Activated CD8-positive, alpha-beta memory T cell treated with anti-CD3 and anti-CD28 coated beads, Interleukin-2, amount 10 ng/mL, durations not matched to agents 7 days and 5 days (primary cell): ENCODE measurements at regions not wholly inside any gene's neighbourhood (a gene's known extent, or its start where the extent isn't known, plus 50 kb on each side); places are given as distances from the start of the nearest gene placed in this dataset.
"Not testable (repeated sequence)": the region's sequence is repeated elsewhere in the genome, so short reads cannot be mapped to it uniquely, and the experiment has no call there.

Experiments used
- ATAC-seq: fragments of 150-1000 bp; cut with Tn5 transposase; one replicate; pipeline ENCODE4 v1.10.0; 2021; ENCODE audit warnings: moderate library complexity
- CTCF ChIA-PET: fragments of 350-600 bp; sonication (Branson Sonifier 250); formaldehyde crosslinking; loops from one replicate; lab custom pipeline; 2021; ENCODE audit warnings: antibody characterized with exemption; lab: Charles Lee
- DNase-seq: peaks from one replicate; pipeline ENCODE4 v3.0.0-alpha.2; 2020
- H3K27ac Mint-ChIP-seq: one replicate; pipeline ENCODE4 v1.8.0; 2021; ENCODE audit warnings: mild to moderate bottlenecking, mixed read lengths
- H3K27me3 Mint-ChIP-seq: one replicate; pipeline ENCODE4 v1.8.0; 2021; ENCODE audit warnings: mixed read lengths
- H3K36me3 Mint-ChIP-seq: one replicate; pipeline ENCODE4 v1.8.0; 2021; ENCODE audit warnings: mild to moderate bottlenecking, mixed read lengths
- H3K4me1 Mint-ChIP-seq: one replicate; pipeline ENCODE4 v1.8.0; 2021; ENCODE audit warnings: mixed read lengths
- H3K4me3 Mint-ChIP-seq: one replicate; pipeline ENCODE4 v1.8.0; 2021; ENCODE audit warnings: mild to moderate bottlenecking, moderate library complexity, mixed read lengths
- H3K9me3 Mint-ChIP-seq: one replicate; pipeline ENCODE4 v1.8.0; 2022; ENCODE audit warnings: low read depth, mixed read lengths

- no peak for DNase-seq
- H3K4me3 Mint-ChIP-seq = no peak overlapping the region
- CTCF ChIA-PET = no interaction called here
- no peak for ATAC-seq
- no peaks in the 10 kb centered on the region for H3K4me1 Mint-ChIP-seq
- H3K36me3 Mint-ChIP-seq = no peaks in the 10 kb centered on the region
- H3K27ac Mint-ChIP-seq = no peak overlapping the region
- peaks cover 3% of the 10 kb centered on the region for H3K27me3 Mint-ChIP-seq
- H3K9me3 Mint-ChIP-seq = no peaks in the 10 kb centered on the region
Measured at GRCh38 chr17:34000639-34001038, 254.4 kb upstream of the CCL2 start.

DNA sequence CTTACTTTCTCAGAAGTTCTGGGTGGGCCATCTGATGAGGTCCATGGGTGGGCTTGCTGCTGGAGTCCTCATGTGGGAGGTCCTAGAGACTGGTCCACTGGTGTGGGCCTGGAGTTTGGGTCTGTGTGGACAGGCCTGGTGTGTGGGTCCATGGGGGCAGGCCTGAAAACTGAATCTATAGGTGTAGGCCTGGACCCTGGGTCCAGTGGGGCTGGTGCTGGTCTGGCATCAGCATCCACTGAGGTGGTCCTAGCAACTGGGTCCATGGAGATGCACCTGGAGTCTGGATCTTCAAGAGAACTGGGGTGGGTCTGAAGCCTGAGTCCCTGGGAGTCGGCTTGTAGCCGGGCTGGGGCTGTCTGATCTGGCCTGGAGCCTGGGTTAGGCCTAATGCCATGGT, 253.8 kb upstream of the CCL2 start:
- no peak overlapping the region for H3K4me3 Mint-ChIP-seq
- H3K27me3 Mint-ChIP-seq = peaks cover 3% of the 10 kb centered on the region
- H3K9me3 Mint-ChIP-seq = no peaks in the 10 kb centered on the region
- CTCF ChIA-PET = no interaction called here
- ATAC-seq (no peak), DNase-seq (no peak)
- no peaks in the 10 kb centered on the region for H3K36me3 Mint-ChIP-seq
- no peaks in the 10 kb centered on the region for H3K4me1 Mint-ChIP-seq
- no peak overlapping the region for H3K27ac Mint-ChIP-seq

GRCh38 chr17:34006126-34006525, 249.0 kb upstream of the CCL2 start:
- CTCF ChIA-PET = no interaction called here
- ATAC-seq = no peak
- Mint-ChIP-seq H3K9me3 (no peaks in the 10 kb centered on the region), H3K27ac (no peak overlapping the region), H3K4me1 (no peaks in the 10 kb centered on the region), H3K36me3 (no peaks in the 10 kb centered on the region), H3K27me3 (peaks cover 10% of the 10 kb centered on the region), H3K4me3 (no peak overlapping the region)
- DNase-seq = no peak

- Mint-ChIP-seq H3K9me3 (no peaks in the 10 kb centered on the region), H3K4me3 (no peak overlapping the region), H3K27me3 (peaks cover 10% of the 10 kb centered on the region), H3K36me3 (no peaks in the 10 kb centered on the region), H3K4me1 (no peaks in the 10 kb centered on the region), H3K27ac (no peak overlapping the region)
- ATAC-seq (no peak), DNase-seq (no peak)
- CTCF ChIA-PET = no interaction called here
Measured at GRCh38 chr17:34008125-34008524, 247.0 kb upstream of the CCL2 start.

DNA sequence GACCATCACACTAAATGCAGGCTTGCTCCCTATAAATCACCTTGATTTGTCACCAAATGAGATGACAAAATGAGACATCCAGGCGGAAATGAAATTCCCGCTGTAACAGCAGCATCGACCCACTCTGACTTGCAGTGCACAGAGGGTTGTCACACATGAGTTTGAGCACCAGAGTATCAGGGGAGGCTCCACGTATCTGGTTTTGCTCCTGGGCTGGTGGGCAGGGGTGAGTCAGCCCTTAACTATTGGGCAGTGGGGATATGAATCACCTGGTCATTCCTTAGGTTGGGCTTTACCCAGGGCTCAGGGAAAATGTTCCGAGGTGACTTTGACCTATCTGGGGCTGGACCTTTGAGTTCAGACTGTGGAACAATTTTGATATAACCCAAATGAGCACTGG, 245.2 kb upstream of the CCL2 start:
- Mint-ChIP-seq H3K27ac (no peak overlapping the region), H3K27me3 (peaks cover 10% of the 10 kb centered on the region), H3K4me3 (no peak overlapping the region), H3K9me3 (no peaks in the 10 kb centered on the region), H3K4me1 (no peaks in the 10 kb centered on the region), H3K36me3 (no peaks in the 10 kb centered on the region)
- no peak for DNase-seq
- ATAC-seq = no peak
- CTCF ChIA-PET = no interaction called here

DNA sequence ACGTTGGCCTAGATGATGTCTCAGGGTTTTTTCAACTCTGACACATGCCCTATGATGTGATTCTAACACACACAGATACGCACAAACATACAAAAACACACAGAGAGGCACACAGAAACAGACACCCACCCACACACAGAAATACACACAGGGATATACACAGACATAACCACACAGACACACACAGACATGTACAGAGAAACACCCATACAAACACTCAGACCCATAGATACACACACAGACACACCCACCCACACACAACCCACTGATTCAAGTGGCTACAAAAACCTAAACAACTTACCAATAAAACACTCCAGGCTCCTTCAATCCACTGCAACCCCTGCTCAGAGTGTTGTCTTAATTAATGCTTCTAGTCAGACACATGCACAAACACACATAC, 244.6 kb upstream of the CCL2 start:
- no peaks in the 10 kb centered on the region for H3K9me3 Mint-ChIP-seq
- CTCF ChIA-PET = no interaction called here

GRCh38 chr17:34011599-34011998, 243.5 kb upstream of the CCL2 start:
- DNase-seq (no peak), ATAC-seq (no peak)
- H3K36me3 Mint-ChIP-seq = no peaks in the 10 kb centered on the region
- H3K27ac Mint-ChIP-seq = no peak overlapping the region
- H3K4me1 Mint-ChIP-seq = no peaks in the 10 kb centered on the region
- CTCF ChIA-PET = no interaction called here
- H3K9me3 Mint-ChIP-seq = no peaks in the 10 kb centered on the region
- H3K4me3 Mint-ChIP-seq = no peak overlapping the region
- H3K27me3 Mint-ChIP-seq = peaks cover 6% of the 10 kb centered on the region

More for the DNA sequence above, 244.6 kb upstream of the CCL2 start:
- Mint-ChIP-seq H3K27ac (no peak overlapping the region), H3K36me3 (no peaks in the 10 kb centered on the region), H3K4me3 (no peak overlapping the region), H3K4me1 (no peaks in the 10 kb centered on the region), H3K27me3 (peaks cover 10% of the 10 kb centered on the region)
- DNase-seq = no peak
- ATAC-seq = no peak

- Mint-ChIP-seq H3K27me3 (peaks cover 7% of the 10 kb centered on the region), H3K27ac (no peak overlapping the region), H3K9me3 (no peaks in the 10 kb centered on the region), H3K4me3 (no peak overlapping the region), H3K36me3 (no peaks in the 10 kb centered on the region), H3K4me1 (no peaks in the 10 kb centered on the region)
- ATAC-seq = no peak
- DNase-seq = no peak
- CTCF ChIA-PET = no interaction called here
Measured at GRCh38 chr17:34012709-34013375, 242.2 kb upstream of the CCL2 start.

GRCh38 chr17:34015253-34015652, 239.8 kb upstream of the CCL2 start:
- DNase-seq (no peak), ATAC-seq (no peak)
- no peaks in the 10 kb centered on the region for H3K9me3 Mint-ChIP-seq
- H3K27ac Mint-ChIP-seq = no peak overlapping the region
- no peak overlapping the region for H3K4me3 Mint-ChIP-seq
- CTCF ChIA-PET = no interaction called here
- H3K4me1 Mint-ChIP-seq = no peaks in the 10 kb centered on the region
- H3K27me3 Mint-ChIP-seq = peaks cover 4% of the 10 kb centered on the region
- no peaks in the 10 kb centered on the region for H3K36me3 Mint-ChIP-seq

- Mint-ChIP-seq H3K4me3 (no peak overlapping the region), H3K27me3 (peaks cover 25% of the 10 kb centered on the region), H3K27ac (no peak overlapping the region), H3K9me3 (no peaks in the 10 kb centered on the region), H3K4me1 (no peaks in the 10 kb centered on the region), H3K36me3 (no peaks in the 10 kb centered on the region)
- no peak for ATAC-seq
- CTCF ChIA-PET = interaction anchor here (1.4 kb wide), 1 partner anchor 61 kb away, joined by 4 read pairs; no protein-coding TSS in a partner anchor
- DNase-seq = no peak
Measured at GRCh38 chr17:34024386-34024785, 230.7 kb upstream of the CCL2 start.

DNA sequence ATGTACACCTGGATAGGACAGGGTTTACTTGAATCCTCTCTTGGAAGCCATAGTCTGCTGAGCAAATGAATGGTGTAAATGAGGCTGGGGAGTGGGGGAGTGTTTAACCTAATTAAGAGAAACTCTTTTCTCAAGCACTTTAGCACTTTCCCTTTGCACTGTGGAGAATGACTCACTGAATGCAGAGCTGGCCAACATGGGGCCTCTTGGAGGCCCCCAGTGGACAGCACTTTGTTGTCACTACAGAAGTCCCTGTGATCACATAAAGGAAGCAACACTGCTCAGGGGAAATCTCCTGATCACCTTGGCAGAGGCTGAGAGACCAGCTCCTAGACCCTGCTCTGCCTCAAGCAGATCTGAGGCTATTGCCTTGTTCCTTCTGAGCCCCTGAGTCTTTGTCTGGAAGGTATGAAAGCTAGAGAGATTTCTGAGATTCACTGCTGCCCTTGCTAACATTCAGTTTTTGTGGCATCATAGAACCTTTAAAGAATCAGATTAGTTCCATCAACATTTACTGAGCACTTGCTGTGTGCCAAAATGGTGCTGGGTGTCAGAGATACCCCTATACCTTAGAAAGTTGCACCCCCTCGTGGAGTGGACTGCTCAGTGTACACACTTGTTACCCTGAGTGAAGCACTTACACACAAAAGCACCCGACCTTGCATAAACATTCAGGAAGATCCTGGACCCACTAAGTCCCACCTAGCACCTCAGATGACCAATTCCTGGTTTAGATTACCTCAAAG, 230.1 kb upstream of the CCL2 start:
- H3K4me1 Mint-ChIP-seq = no peaks in the 10 kb centered on the region
- H3K27ac Mint-ChIP-seq = no peak overlapping the region
- no peaks in the 10 kb centered on the region for H3K36me3 Mint-ChIP-seq
- ATAC-seq = no peak
- CTCF ChIA-PET = interaction anchor here (1.4 kb wide), 1 partner anchor 61 kb away, joined by 4 read pairs; no protein-coding TSS in a partner anchor
- no peak overlapping the region for H3K4me3 Mint-ChIP-seq
- H3K9me3 Mint-ChIP-seq = no peaks in the 10 kb centered on the region
- no peak for DNase-seq
- peaks cover 25% of the 10 kb centered on the region for H3K27me3 Mint-ChIP-seq

- ATAC-seq, H3K36me3 Mint-ChIP-seq, CTCF ChIA-PET, H3K9me3 Mint-ChIP-seq, H3K4me1 Mint-ChIP-seq, H3K27ac Mint-ChIP-seq, H3K4me3 Mint-ChIP-seq, DNase-seq: not testable (repeated sequence)
- peaks cover 23% of the 10 kb centered on the region for H3K27me3 Mint-ChIP-seq
Measured at GRCh38 chr17:34030601-34031000, 224.5 kb upstream of the CCL2 start.

DNA sequence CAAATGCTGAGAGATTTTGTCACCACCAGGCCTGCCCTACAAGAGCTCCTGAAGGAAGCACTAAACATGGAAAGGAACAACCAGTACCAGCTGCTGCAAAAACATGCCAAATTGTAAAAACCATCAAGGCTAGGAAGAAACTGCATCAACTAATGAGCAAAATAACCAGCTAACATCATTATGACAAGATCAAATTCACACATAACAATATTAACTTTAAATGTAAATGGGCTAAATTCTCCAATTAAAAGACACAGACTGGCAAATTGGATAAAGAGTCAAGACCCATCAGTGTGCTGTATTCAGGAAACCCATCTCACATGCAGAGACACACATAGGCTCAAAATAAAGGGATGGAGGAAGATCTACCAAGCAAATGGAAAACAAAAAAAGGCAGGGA, 222.8 kb upstream of the CCL2 start:
- peaks cover 14% of the 10 kb centered on the region for H3K27me3 Mint-ChIP-seq

GRCh38 chr17:34038786-34039185, 216.3 kb upstream of the CCL2 start:
- CTCF ChIA-PET, H3K4me1 Mint-ChIP-seq, H3K4me3 Mint-ChIP-seq, H3K27me3 Mint-ChIP-seq, DNase-seq, H3K36me3 Mint-ChIP-seq, ATAC-seq, H3K9me3 Mint-ChIP-seq, H3K27ac Mint-ChIP-seq: not testable (repeated sequence)

More for the DNA sequence above, 222.8 kb upstream of the CCL2 start:
- DNase-seq, H3K36me3 Mint-ChIP-seq, H3K4me1 Mint-ChIP-seq, H3K9me3 Mint-ChIP-seq, ATAC-seq, CTCF ChIA-PET, H3K27ac Mint-ChIP-seq, H3K4me3 Mint-ChIP-seq: not testable (repeated sequence)
